Adrenal gland (tissue), 9 donors: ENCODE measurements at regions not wholly inside any gene's neighbourhood (a gene's known extent, or its start where the extent isn't known, plus 50 kb on each side); places are given as distances from the start of the nearest gene placed in this dataset.

Experiments used
- DNase-seq, 7 donors: peaks; one replicate each; pipeline ENCODE4 v3.0.0-alpha.2; 2019 to 2020
- H3K27ac ChIP-seq, 5 donors: fragments of 200-600 bp; sonication (generic) in 4 of 5; 1 replicate in 3 of 5; 2 replicates in 2 of 5; pipeline versions ENCODE4 v1.5.1 to v1.8.0; 2016 to 2020; ENCODE audit warnings: mild to moderate bottlenecking in 1 of 5
- H3K27me3 ChIP-seq: fragments of 200-600 bp; 2 replicates; pipeline ENCODE4 v1.8.0; 2021
- H3K36me3 ChIP-seq, 2 donors: fragments of 200-600 bp; replicated peaks in 1 of 2; 1 replicate in 1 of 2; 2 replicates in 1 of 2; pipeline versions ENCODE4 v1.5.1 to v1.8.0; 2018 to 2022
- H3K4me1 ChIP-seq, 2 donors: fragments of 200-600 bp; replicated peaks in 1 of 2; 1 replicate in 1 of 2; 2 replicates in 1 of 2; pipeline versions ENCODE4 v1.5.1 to v1.8.0; 2018 to 2021
- H3K4me3 ChIP-seq, 4 donors: fragments of 200-600 bp; sonication (generic) in 3 of 4; one replicate each; pipeline ENCODE4 v1.5.1; 2016 to 2018
- H3K9me3 ChIP-seq, 3 donors: fragments of 200-600 bp; sonication (generic) in 1 of 3; replicated peaks in 1 of 3; 1 replicate in 2 of 3; 2 replicates in 1 of 3; pipeline versions ENCODE4 v1.5.1 to v1.8.0; 2016 to 2021
- POLR2A ChIP-seq, 2 donors: fragments of 450-650 bp; IDR thresholded peaks; one replicate each; pipeline ENCODE4 v1.6.1; 2017; ENCODE audit warnings: antibody characterized with exemption in 2 of 2, mild to moderate bottlenecking in 2 of 2, moderate library complexity in 1 of 2
- WGBS, 4 donors: extraction: QIAGEN DNeasy Blood & Tissue Kit in 2 of 4; methylation state at CpG; one replicate each; pipeline versions ENCODE4 v1.1.5 to v1.1.7; 2013 to 2017; 5-methylcytosine and 5-hydroxymethylcytosine counted together
- intact Hi-C, 2 donors: fragments of 100-400 bp; cut with DNase I; formaldehyde crosslinking; loops; one replicate each; pipeline versions ENCODE4 v1.14.1 to v1.15.0; 2022 to 2023
- TF ChIP-seq, protein P1 (sequence below), 6 experiments: fragments of 450-650 bp in 4 of 6; fragments of 200-600 bp in 2 of 6; sonication (generic) in 1 of 6; IDR thresholded peaks; 1 replicate in 5 of 6; 2 replicates in 1 of 6; pipeline versions ENCODE4 v1.5.1 to v1.8.0; 2016 to 2021; ENCODE audit warnings: antibody characterized with exemption in 6 of 6, mild to moderate bottlenecking in 2 of 6, moderate library complexity in 1 of 6
- donor health status: healthy with polysubstance abuse.
- donor health status: Bipolar disorder and iron deficiency.
- donor health status: DM: yes; HTN: yes; CAD: no.
- donor health status: DM: no; HTN: no; CAD: no.
- donor health status: DM: no; HTN: no; CAD: no.

- H3K27me3 ChIP-seq = peaks cover 14% of the 10 kb centered on the region
- 36 to 58% (median 46%) methylated on average over 5 to 31 of the region's 31 CpGs for WGBS, 4 donors
- no peak for TF ChIP-seq POLR2A (IDR thresholded peaks at IDR 0.05)
- TF ChIP-seq, protein P1, sequence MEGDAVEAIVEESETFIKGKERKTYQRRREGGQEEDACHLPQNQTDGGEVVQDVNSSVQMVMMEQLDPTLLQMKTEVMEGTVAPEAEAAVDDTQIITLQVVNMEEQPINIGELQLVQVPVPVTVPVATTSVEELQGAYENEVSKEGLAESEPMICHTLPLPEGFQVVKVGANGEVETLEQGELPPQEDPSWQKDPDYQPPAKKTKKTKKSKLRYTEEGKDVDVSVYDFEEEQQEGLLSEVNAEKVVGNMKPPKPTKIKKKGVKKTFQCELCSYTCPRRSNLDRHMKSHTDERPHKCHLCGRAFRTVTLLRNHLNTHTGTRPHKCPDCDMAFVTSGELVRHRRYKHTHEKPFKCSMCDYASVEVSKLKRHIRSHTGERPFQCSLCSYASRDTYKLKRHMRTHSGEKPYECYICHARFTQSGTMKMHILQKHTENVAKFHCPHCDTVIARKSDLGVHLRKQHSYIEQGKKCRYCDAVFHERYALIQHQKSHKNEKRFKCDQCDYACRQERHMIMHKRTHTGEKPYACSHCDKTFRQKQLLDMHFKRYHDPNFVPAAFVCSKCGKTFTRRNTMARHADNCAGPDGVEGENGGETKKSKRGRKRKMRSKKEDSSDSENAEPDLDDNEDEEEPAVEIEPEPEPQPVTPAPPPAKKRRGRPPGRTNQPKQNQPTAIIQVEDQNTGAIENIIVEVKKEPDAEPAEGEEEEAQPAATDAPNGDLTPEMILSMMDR (IDR thresholded peaks at IDR 0.05) = no peak
- H3K4me3 ChIP-seq = no peak overlapping the region
- no peak overlapping the region for H3K27ac ChIP-seq
- intact Hi-C loops = no loop called here
- no peak for DNase-seq
- H3K36me3 ChIP-seq = no peaks in the 10 kb centered on the region
- H3K4me1 ChIP-seq = no peaks in the 10 kb centered on the region
- no peaks in the 10 kb centered on the region for H3K9me3 ChIP-seq
Observed at GRCh38 chr4:3702561-3703221, 63.5 kb upstream of the ADRA2C start.

DNA sequence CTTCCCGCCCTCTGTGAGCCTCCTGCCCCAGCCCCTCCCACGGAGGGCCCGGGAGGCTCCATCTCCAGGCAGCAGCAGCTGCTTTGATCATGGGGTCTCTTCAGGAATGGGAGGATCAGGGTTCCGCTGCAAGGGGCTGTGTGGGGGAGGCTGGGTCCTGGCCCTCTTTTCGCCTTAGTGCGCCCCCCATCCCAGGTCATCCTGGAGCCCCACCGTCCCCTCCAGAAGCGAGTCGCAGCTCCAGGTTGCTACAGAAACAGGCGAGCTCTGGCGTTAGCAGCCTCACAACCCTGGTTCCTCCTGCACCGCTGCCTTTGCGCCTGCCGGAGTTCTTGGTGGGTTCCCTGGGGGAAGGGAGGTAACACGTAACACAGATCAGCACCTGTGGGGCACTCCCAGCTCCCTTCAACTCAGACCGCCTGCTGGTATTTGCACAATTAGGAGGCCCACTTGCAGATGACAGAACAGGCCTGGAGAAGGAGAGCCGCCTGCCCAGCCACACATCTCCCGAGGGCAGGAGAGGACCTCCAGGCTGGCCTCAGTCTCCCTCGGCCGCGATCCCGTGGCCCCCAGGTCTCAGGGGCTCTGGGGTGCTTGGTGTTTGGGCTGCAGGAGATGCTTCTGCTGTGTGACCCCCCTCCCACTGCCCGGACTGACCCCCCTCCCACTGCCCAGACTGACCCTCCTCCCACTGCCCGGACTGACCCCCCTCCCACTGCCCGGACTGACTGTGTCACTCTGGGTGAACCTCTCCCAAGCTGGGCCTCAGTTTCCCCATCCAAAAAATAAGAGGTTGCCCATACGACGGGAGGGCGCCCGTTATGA lies 64.2 kb upstream of the ADRA2C start:
- no peak for DNase-seq
- 57 to 82% (median 73%) methylated on average over 9 to 29 of the region's 29 CpGs for WGBS, 4 donors
- Histone ChIP-seq H3K36me3 (no peaks in the 10 kb centered on the region), H3K4me1 (no peaks in the 10 kb centered on the region), H3K27me3 (peaks cover 14% of the 10 kb centered on the region), H3K27ac (no peak overlapping the region), H3K4me3 (no peak overlapping the region), H3K9me3 (peaks cover 0 to 4% (median 1%) of the 10 kb centered on the region in 3 donors)
- TF ChIP-seq POLR2A (IDR thresholded peaks at IDR 0.05) = no peak
- TF ChIP-seq, protein P1 (IDR thresholded peaks at IDR 0.05) = no peak
- intact Hi-C loops = no loop called here

DNA sequence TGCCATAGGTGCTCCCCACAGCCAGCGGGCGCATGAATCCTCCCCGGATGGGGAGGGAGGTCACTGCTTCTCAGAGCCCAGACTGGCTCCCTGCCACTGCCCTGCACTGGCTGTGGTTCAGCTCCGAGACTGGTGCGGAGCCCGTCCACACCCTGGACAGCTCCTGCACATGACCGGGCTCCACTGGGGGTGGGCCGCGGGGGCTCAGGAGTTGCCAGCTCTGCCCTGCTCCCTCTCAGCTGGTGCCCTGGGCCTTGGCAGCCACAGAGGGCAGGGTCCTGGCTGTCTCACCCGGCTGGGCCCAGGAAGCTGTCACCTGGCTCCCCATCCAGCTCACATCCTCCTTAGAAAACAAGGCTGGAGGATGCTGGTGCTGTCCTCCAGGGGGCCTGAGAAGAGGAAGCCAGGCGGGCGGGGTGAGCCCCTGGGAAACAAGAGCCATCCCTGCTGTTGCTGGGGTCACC lies 64.9 kb upstream of the ADRA2C start:
- intact Hi-C loops = no loop called here
- no peak overlapping the region for H3K27ac ChIP-seq
- peaks cover 14% of the 10 kb centered on the region for H3K27me3 ChIP-seq
- no peaks in the 10 kb centered on the region for H3K4me1 ChIP-seq
- H3K36me3 ChIP-seq = no peaks in the 10 kb centered on the region
- DNase-seq = no peak
- H3K9me3 ChIP-seq = peaks cover 0 to 5% (median 4%) of the 10 kb centered on the region in 3 donors
- WGBS, 4 donors = 45 to 60% (median 52%) methylated on average over 1 to 12 of the region's 12 CpGs
- TF ChIP-seq, protein P1 (IDR thresholded peaks at IDR 0.05) = no peak
- TF ChIP-seq POLR2A (IDR thresholded peaks at IDR 0.05) = no peak
- no peak overlapping the region for H3K4me3 ChIP-seq

DNA sequence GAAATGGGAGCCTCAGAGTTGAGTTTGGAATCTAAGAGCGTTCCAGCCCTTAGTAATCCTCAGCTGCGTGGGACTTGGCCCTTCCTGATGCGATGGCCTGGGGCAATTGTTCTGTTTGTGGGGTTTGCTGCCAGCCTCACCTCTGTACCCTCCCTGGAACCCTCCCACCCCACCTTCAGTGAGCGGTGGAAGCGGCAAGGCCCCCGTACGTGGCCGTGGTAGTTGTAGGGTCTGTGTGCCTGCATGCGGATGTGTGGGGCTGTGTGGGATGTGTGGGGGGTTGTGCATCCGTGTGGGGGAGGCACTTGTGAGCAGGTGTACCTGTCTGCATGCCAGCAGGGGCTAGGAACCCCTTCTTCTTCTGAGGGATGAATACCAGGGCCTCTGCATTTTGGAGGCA lies 65.4 kb upstream of the ADRA2C start:
- 82 to 94% (median 88%) methylated on average over 4 to 10 of the region's 10 CpGs for WGBS, 4 donors
- intact Hi-C loops = no loop called here
- H3K27me3 ChIP-seq = peaks cover 14% of the 10 kb centered on the region

More for the DNA sequence above, 65.4 kb upstream of the ADRA2C start:
- no peak for DNase-seq
- peaks cover 0 to 5% (median 4%) of the 10 kb centered on the region in 3 donors for H3K9me3 ChIP-seq
- H3K27ac ChIP-seq = no peak overlapping the region
- H3K36me3 ChIP-seq = no peaks in the 10 kb centered on the region
- H3K4me1 ChIP-seq = no peaks in the 10 kb centered on the region
- TF ChIP-seq POLR2A (IDR thresholded peaks at IDR 0.05) = no peak
- TF ChIP-seq, protein P1 (IDR thresholded peaks at IDR 0.05) = no peak
- H3K4me3 ChIP-seq = no peak overlapping the region
